HS-27A (cell line): ENCODE measurements at regions not wholly inside any gene's neighbourhood (a gene's known extent, or its start where the extent isn't known, plus 50 kb on each side); places are given as distances from the start of the nearest gene placed in this dataset.

ENCODE experiments used
- DNase-seq: peaks from one replicate; pipeline ENCODE4 v3.0.0-alpha.2; 2012; ENCODE audit warnings: low read depth, missing footprints

- no peak for DNase-seq
Measured at GRCh38 chr2:180364719-180365118, 357.6 kb upstream of the CWC22 start.

GRCh38 chr2:180360283-180360618 is 353.2 kb upstream of the CWC22 start:
- DNase-seq, result no peak

GRCh38 chr2:180359522-180360282 is 352.6 kb upstream of the CWC22 start:
- DNase-seq, result no peak

DNA sequence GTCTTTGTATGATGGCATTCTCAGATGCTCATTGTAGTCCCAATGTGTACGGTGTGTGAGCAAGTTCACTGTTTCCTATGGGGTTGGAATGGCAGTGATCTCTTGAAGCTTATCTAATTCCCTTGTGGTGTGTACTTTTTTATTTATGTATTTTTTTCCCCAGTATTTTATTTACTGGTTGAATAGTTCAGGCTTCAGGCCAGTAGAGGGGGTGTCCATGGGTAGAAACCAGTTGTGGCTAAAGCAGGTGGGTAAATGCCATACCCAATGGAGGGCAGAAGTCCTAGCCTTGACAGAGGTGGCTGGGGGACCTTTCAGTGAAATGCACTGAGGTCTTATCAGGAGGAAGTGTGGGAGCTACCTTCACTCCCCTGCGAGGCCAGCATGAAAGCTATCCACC is 351.4 kb upstream of the CWC22 start:
- DNase-seq, result no peak

GRCh38 chr2:180356676-180357075 is 349.6 kb upstream of the CWC22 start:
- DNase-seq, result no peak

DNA sequence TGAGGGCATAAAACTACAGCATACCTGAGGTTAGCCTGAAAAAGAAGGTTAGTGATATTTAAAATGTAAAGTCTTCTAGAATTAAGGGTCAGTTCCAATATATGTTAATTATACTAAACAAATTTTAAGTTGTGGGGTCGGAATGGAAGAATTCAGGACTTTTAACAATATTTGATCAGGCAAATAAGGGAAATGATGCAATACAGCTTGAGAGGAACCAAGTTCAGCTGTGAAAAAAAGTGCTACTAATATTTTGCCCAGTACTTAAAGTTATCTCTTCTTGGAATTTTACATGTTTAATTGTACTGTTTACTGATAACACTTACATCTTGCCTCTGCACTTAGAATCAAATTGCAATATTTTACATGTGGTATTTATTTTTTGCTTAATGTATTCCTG is 345.5 kb upstream of the CWC22 start:
- no peak for DNase-seq

GRCh38 chr2:180349809-180350208 is 342.7 kb upstream of the CWC22 start:
- DNase-seq, result no peak

- DNase-seq, result no peak
Measured at GRCh38 chr2:180343528-180344345, 336.6 kb upstream of the CWC22 start.

- DNase-seq, result no peak
Measured at GRCh38 chr2:180337136-180337535, 330.0 kb upstream of the CWC22 start.

DNA sequence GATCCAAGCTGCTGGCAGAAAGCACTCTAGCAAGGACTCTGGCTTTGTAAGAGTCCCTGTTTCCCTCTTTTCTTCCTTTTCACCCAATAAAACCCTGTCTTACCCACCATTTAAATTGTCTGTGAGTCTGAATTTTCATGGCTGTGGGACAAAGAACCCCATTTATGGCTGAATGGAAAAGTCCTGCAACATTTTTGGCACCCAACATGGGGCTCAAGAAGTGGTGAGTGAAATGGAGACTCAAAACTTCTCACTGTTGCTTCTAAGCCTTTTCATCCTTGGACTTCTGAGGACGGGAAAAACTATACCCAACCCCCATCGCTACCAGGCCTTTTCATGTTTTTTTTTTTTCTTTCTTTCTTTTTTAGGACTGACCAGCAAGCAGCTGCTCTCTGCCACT is 329.5 kb upstream of the CWC22 start:
- no peak for DNase-seq

DNA sequence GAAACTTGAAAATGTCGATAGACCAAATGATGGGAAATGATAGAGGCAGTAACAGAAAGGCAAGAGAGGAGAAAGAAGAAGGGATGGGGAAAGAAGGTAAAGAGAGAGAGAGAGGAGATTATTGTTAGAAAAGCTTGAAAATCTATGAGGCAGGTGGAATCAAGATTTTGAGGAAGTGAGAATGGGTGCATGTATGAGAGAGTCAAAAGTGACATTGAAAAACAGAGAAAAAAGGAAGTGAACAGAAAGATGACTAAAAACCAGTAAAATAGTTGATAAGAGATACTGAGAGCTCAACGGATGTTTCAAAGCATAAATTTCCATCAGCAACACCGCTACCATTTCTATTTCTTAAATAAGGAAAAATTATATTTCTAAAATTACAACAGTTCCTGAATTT is 327.4 kb upstream of the CWC22 start:
- no peak for DNase-seq

- DNase-seq, result no peak
Measured at GRCh38 chr2:180328795-180329422, 321.8 kb upstream of the CWC22 start.

GRCh38 chr2:180327185-180327584 is 320.1 kb upstream of the CWC22 start:
- no peak for DNase-seq

DNA sequence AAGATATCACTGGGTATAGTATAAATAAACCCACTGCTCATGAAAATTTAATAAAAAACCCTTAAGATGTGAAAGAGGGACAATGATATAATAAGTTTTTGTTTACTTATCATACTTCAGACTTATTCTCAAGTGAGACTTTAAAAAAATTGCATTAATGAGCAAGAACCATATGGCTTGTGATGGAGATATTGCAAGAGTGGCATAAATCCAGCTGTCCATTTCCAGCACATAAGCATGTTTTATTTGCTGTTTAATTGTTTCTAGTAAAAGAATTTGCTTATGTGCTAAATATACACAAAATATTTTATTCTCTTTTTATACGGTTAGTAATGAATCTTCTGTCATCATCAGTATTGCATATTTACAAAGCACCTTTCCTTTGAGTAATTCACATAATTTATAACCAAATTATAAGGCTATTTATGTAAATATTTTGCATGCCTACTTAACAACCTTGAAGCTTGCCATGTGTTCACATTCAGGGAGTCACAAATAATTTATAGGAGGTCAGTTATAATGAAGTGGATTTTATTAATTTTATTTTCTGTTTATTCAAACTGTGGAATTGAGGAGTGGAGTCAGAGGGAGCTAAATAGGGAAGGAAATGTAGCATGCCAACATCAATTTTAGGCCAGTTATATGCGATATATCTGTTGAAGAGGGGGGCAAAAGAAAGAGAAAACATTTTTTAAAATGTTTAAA is 318.5 kb upstream of the CWC22 start:
- no peak for DNase-seq

DNA sequence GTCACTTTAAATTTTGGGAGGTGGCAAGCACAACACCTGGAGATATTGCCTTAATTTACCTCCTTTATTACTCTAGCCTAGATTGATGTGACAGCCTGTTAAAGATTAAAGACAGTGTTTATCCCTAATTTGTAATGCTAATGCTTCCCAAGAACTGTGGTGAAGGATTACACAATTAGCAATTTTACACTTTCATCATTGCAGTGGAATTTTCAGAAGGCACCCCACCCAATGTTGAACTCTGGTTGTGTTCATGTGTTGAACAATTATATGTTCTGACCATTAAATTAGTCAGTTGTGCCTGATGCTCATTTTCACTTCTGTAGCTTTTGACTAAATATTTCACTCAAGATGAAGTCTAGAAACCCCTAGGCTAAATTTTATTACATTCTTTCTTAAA is 317.1 kb upstream of the CWC22 start:
- DNase-seq, result no peak

- no peak for DNase-seq
Measured at GRCh38 chr2:180322781-180323180, 315.7 kb upstream of the CWC22 start.

GRCh38 chr2:180319586-180320405 is 312.7 kb upstream of the CWC22 start:
- no peak for DNase-seq

GRCh38 chr2:180314086-180314485 is 307.0 kb upstream of the CWC22 start:
- DNase-seq, result no peak

DNA sequence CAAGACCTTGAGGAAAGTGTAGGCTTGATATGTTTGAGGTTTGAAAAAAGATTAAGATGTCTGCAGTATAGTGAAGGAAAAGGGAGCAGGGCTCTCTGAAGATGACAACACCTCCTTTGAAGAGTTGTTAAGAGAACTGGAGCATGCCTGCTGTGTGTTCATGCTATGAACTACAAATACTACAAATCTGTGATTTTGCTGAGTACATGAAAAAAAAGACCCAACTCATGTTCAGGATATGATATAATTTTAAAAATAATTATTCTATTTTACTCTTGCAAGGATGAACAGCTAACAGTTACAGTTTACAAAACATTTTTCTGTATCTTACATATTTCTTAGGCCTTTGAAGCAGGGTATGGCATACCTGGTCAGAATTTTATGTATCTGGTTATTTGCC is 305.4 kb upstream of the CWC22 start:
- DNase-seq, result no peak

DNA sequence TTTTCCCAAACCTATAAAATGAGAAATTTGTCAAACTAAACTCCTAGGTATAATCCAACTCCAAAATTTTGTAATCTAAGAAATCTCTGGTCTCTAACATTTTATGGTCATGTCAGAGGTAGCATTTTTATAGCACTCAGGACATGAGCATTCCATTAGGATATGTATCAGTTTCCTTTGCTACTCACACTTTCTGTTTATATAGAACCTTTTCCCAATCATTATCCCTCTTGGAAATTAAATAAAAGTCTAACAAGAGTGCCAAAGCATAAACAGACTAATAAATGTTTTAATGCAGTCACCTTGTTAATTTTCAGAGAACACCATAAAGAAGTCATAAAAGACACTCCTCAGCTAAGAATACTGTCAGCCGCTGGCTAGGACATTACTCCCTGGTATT is 300.0 kb upstream of the CWC22 start:
- DNase-seq, result no peak

DNA sequence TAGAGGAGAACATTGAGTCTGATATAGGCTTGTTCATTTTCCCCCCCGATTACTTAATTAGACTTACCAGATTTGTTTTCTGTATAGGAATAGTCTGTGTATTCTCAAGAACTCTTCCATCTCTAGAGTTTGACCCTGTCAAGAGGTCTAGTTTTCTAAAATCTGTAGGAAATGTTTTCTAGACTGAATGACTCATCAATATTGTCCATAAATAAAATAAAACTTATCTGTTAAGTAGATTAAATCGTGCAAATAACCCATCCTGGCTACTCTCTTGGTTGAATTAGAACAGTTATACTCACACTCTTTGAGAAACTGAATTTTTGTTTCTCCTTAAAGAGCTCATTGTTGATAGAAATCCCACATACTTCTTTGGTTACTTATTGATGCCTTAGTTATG is 299.2 kb upstream of the CWC22 start:
- no peak for DNase-seq
